HG02870 (cell line): ENCODE measurements at regions not wholly inside any gene's neighbourhood (a gene's known extent, or its start where the extent isn't known, plus 50 kb on each side); places are given as distances from the start of the nearest gene placed in this dataset.
A peak's percentile ranks its signal among the peaks of the same experiment; 100 is the strongest.
"Not testable (repeated sequence)": the region's sequence is repeated elsewhere in the genome, so short reads cannot be mapped to it uniquely, and the experiment has no call there.

Experiments used
- ATAC-seq: cut with Tn5 transposase; IDR thresholded peaks from one replicate; pipeline ENCODE4 v1.9.1; 2021; ENCODE audit warnings: mild to moderate bottlenecking, moderate library complexity; ENCODE audit not compliant: unreplicated experiment

- ATAC-seq, result no peak
Observed at GRCh38 chr2:57139179-57139578, 907.4 kb upstream of the VRK2 start.

DNA sequence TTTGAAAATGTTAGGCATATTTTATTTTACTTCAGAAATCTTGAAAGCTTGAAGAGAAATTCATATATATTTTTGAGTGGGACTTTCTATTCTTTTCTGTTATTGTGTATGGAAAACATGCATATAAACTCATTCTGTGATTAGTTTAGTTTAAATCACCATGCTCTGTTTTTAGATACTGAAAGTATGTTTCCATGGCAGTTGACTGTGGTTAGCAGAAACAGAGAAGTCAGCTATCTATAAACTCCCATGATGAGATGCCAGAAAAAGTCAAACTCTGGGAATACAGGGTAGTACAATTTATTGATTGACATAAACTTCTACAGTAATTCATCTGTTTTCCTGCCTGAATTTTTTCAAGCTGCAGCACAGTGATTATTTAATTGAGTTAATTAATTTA is 905.3 kb upstream of the VRK2 start:
- ATAC-seq, result peak; percentile 56

GRCh38 chr2:57146951-57147350 is 899.7 kb upstream of the VRK2 start:
- ATAC-seq, result no peak

DNA sequence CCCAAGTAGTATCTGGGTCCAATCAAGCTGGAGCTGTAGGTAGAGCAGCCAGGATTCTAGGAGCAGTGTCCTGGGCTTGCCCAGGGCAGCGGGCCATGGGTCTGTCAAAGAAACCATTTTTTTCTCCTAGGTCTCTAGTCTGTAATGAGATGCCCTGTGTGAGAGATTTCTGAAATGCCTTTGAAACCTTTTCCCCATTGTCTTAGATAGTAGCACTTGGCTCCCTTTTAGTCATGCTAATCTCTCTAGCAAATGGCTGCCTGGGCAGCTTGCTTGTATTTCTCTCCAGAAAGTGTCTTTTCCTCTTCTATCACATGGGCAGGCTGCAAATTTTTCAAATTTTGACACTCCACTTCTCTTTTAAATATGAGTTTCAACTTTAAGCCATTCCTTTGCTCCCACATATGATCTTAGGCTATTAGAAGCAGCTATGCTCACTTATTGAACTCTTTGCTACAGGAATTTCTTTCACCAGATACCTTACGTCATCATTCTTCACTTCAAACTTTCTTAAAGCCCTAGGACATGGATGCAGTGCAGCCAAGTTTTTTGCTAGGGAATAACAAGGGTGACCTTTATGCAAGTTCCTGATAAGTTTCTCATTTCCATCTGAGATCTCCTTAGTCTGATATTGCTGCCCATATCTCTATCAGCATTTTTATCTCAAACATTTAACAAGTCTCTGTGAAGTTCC is 890.2 kb upstream of the VRK2 start:
- ATAC-seq, result no peak

- ATAC-seq, result no peak
Observed at GRCh38 chr2:57160976-57161375, 885.6 kb upstream of the VRK2 start.

- no peak for ATAC-seq
Observed at GRCh38 chr2:57177176-57177575, 869.4 kb upstream of the VRK2 start.

- ATAC-seq, result no peak
Observed at GRCh38 chr2:57180042-57180567, 866.5 kb upstream of the VRK2 start.

GRCh38 chr2:57180678-57181077 is 865.9 kb upstream of the VRK2 start:
- ATAC-seq, result no peak

GRCh38 chr2:57181315-57182038 is 865.1 kb upstream of the VRK2 start:
- ATAC-seq, result no peak

- ATAC-seq, result no peak
Observed at GRCh38 chr2:57182916-57183315, 863.7 kb upstream of the VRK2 start.

DNA sequence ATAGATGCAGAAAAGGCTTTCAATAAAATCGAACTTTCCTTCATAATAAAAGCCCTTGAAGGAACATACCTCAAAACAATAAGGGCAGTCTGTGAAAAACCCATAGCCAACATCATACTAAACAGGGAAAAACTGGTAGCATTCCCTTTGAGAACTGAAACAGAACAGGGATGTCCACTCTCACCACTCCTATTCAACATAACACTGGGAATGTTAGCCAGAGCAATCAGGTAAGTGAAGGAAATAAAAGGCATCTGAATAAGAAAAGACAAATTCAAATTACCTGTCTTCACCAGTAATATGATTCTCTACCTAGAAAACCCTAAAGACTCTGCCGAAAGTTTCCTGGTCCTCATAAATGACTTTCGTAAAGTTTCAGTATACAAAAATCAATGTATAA is 861.0 kb upstream of the VRK2 start:
- no peak for ATAC-seq

DNA sequence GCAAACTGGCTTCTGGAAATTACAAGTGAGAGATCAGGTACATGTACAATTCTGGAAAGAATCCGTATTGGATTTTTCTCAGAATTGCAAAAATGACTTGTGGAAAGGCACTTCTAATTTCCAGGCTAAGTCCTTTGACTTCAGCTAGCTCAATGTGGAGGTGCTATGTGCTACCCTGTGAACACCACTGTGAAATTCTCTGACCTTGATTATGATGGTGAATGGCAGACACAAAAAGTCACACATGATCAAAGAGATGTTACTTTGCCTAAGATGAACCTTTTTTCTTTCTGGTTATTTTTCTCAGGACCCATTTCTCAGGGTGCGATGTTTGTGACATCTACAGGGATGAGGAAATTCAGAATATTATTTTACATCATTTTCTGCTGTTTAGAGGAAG is 856.6 kb upstream of the VRK2 start:
- ATAC-seq, result no peak

DNA sequence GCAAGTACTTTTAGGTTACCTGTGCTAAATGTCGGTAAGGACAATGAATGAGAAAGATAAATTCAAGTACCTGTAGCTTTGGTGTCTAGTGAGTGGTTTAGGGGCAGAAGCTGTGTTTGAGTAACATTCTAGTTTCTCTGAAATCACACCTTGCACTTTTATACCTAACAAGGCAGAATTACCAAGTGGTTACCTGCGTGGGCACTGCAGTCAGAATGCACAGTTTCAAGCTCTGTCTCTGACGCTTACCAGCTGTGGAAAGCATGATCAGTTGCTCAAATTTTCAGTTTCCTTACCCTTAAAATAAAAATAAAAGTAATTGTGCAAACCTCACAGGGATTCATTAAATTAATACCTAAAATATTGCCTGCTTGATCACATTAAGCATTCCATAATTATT is 846.9 kb upstream of the VRK2 start:
- no peak for ATAC-seq

DNA sequence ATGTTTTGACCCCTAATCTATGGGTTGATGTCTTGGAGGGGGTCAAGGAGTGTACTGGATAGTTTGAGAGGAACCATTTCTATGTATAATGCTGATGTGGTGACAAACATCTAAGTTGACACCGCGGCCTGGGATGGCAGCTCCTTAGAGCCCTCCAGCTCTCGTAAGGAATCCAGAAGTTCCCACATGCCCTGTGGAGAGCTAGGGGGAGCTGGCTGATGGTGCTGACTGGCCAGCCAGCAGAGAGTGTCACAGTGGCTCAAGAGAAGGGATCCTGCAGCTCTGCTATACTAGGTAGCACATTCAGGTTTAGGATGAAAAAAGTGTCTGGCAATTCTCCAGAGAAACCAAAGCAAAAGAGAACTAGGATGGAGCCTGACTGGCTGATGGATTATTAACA is 842.2 kb upstream of the VRK2 start:
- ATAC-seq, result no peak

GRCh38 chr2:57205241-57205640 is 841.4 kb upstream of the VRK2 start:
- ATAC-seq, result no peak

GRCh38 chr2:57207191-57207590 is 839.4 kb upstream of the VRK2 start:
- no peak for ATAC-seq

- no peak for ATAC-seq
Observed at GRCh38 chr2:57209799-57210198, 836.8 kb upstream of the VRK2 start.

- no peak for ATAC-seq
Observed at GRCh38 chr2:57210855-57211254, 835.8 kb upstream of the VRK2 start.

- no peak for ATAC-seq
Observed at GRCh38 chr2:57217013-57217412, 829.6 kb upstream of the VRK2 start.

GRCh38 chr2:57218206-57218605 is 828.4 kb upstream of the VRK2 start:
- no peak for ATAC-seq

DNA sequence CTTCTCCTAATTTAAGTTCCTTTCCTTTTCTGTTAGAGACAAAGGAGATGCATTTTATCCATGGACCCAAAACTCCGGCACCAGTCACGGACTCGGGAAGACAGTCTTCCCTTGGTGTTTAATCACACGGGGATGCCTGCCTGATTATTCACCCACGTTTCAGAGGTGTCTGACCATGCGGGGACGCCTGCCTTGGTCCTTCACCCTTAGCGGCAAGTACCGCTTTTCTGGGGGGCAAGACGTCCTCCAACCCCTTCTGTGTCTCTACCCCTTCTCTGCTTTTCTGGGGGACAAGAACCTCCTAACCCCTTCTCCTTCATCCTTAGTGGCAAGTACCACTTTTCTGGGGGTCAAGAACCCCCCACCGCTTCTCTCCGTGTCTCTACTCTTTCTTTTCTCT is 816.9 kb upstream of the VRK2 start:
- not testable (repeated sequence) for ATAC-seq

DNA sequence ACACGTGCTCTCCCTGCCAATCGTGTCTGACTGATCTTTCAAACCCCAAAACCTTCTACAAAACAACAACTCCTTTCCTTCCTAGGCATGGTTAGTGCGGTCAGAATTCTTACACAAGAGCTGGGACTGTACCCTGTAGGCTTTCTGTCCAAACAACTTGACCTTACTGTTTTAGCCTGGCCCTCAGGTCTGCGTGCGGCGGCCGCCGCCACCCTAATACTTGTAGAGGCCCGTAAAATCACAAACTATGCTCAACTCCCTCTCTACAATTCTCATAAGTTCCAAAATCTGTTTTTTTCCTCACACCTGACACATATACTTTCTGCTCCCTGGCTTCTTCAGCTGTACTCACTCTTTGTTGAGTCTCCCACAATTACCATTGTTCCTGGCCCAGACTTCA is 814.3 kb upstream of the VRK2 start:
- ATAC-seq, result not testable (repeated sequence)
